NCI-H510A (cell line): ENCODE measurements at regions not wholly inside any gene's neighbourhood (a gene's known extent, or its start where the extent isn't known, plus 50 kb on each side); places are given as distances from the start of the nearest gene placed in this dataset.
"Not testable (repeated sequence)": the region's sequence is repeated elsewhere in the genome, so short reads cannot be mapped to it uniquely, and the experiment has no call there.

Experiments used
- DNase-seq: peaks from one replicate; lab custom pipeline; 2025; lab: John Stamatoyannopoulos, UW

DNA sequence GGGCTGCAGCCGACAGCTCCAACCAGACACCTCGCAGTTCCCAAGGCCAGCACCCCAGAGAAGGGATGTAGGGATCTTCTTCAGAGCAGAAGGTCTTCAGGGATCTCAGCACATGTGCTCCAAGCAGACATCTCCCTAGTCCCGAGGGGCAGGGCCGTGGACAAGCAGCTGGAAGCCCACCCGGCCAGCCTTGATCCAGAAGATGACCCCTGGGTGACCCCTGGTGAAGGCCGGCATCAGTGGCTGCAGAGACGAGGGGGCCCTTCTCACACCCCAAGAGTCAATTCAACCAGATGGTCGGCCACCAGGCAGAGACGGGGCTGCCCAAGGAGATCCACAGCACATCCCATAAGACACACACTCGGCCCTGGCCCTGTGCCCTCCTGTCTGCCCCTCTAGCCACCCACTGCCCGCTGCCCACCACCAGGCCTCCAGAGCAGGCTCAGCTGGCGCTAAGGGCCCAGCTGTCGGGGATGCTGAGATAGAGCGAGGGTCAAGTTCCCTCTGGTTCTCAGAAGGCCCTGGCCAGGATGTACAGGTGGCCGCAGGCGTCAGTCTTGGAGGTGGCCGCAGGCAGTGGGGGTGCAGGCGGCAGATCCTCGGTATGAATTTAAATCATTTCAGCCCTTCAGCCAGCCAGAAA, 168.3 kb downstream of the BRD1 start:
- no peak for DNase-seq

DNA sequence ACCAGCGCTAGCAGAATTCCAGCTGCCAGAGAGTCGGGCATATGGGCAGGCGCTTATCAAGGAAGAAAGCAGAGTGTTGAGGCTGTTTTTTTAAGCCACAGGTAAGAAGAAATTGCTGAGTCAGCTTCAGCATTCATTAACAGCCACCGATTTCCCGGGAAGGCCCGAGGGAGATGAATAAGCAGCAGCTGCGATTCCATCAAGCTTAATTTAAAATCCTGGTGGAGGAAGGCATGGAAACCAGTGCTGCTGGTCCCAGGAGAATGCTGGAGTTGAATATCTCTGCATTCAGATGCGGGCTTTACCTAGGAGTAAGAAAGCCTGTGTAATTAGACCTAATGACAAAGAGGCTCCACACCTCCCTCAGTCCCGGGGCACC, 168.8 kb downstream of the BRD1 start:
- DNase-seq, result no peak

DNA sequence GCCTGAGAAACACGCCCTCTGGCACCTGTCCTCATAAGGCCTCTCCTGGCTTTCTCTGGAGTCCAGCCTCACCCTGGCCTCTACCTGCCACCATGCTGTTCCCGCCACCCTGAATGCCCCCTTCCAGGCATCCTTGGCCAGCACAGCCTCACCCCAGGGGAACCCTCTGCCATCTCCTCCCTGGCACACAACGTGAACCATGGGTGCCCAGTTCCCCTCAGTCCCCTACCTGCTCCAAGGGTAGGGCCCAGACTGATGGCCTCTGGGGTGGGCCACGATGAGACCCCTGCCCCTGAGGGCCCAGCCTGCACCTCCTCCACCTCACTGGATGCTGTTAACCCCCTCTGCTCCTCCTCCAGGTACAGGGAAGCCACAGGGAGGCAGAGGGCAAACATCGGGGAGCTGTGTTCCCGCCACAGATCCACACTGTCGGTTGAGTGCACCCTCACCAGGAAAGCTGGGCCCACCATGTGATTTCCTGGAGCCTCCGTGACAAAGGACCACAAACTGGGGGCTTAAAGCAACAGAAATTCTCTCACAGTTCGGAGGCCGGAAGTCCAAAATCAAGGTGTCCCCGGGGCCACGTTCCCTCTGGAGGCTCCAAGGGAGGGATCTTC, 169.6 kb downstream of the BRD1 start:
- DNase-seq, result no peak

DNA sequence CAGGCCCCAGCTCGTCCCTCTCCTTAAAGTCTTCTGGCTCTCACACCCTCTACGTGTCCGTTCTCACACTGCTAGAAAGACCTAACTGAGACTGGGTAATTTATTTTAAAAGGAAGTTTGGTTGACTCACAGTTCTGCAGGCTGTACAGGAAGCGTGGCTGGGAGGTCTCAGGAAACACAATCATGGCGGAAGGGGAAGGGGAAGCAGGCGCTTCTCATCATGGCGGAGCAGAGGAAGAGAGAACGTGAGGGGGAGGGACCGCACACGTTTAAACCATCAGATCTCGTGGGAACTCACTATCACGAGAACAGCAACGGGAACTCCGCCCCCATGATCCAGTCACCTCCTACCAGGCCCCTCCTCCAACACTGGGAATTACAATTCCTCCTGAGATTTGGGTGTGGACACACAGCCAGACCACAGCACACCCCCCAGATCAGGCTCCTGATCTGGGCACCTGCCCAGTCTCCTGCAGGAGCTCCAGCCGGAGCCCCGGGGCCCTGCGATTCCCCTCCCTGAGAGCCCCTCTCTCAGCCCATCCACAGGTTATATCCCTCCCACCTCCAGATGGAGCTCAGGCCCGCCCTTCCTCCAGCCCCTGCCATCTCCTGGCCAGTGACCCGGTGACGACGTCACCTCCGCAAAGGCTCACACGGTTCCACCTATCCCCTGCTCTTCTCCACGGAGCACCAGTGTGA, 170.2 kb downstream of the BRD1 start:
- no peak for DNase-seq

DNA sequence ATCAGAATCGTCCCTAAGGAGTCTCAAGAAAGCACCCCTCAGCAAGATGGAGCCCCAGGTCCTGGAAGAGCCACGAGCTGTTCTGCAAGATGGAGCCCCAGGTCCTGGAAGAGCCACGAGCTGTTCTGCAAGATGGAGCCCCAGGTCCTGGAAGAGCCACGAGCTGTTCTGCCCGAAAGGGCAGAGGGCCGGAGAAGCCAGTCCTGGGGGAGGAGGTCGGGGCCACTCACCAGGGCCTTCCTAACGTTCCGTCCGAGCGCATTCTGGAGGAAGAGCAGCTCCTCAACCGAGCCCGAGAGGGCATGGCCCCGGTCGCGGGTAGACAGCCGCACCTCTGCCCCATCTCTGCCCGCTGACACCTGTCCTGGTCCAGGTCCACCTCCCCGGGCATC, 170.8 kb downstream of the BRD1 start:
- DNase-seq, result not testable (repeated sequence)

DNA sequence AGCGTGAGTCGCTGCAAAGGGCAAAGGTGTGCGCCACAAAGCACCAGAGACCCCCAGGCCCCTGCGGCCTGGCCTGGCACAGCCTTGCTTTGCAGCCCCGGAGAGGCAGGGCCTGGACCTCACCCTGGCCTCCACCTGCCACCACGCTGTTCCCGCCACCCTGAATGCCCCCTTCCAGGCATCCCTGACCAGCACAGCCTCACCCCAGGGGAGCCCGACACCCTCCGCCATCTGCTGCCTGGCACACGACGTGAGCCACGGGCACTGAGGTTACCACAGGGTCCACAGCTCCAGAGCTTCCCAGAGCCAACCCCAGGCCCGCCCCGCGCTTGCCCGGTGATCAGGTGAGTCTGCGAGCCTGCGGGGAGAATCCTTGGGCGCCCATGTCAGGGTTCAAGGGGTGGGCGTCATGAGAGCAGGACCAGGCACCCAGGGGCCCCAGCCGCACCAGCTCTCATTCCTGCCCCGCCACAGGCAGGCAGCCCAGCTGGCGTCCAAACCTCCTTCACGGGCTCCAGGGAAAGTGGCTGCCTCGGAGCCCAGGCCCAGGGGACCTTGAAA, 171.3 kb downstream of the BRD1 start:
- no peak for DNase-seq

DNA sequence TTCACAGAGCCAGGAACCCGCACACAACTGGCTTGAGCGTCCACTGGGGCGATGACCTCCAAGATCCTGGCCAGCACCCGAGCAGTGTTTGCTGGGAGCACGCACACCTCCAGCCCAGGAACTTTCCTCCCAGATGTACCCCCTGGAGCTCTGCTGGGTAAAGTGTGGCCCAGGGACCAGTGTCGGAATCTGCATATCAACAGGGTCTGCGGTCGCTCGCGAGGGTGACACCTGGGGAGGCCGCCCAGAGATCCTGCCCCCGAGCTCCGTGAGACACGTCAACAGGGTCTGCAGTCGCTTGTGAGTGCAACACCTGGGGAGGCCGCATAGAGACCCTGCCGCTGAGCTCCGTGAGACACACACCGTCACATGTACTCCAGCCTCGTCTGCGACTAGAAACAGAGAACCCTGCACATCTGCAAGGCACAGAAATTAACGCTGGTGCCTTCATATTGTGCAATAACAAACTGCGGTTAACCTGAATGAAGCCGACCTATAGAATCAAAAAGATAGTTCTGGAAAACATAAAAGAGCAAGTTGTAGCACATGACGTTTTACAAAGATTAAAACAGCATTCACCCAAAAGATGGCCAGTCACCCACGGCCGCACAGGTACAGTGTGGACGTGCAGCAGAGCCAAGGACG, 172.4 kb downstream of the BRD1 start:
- no peak for DNase-seq

DNA sequence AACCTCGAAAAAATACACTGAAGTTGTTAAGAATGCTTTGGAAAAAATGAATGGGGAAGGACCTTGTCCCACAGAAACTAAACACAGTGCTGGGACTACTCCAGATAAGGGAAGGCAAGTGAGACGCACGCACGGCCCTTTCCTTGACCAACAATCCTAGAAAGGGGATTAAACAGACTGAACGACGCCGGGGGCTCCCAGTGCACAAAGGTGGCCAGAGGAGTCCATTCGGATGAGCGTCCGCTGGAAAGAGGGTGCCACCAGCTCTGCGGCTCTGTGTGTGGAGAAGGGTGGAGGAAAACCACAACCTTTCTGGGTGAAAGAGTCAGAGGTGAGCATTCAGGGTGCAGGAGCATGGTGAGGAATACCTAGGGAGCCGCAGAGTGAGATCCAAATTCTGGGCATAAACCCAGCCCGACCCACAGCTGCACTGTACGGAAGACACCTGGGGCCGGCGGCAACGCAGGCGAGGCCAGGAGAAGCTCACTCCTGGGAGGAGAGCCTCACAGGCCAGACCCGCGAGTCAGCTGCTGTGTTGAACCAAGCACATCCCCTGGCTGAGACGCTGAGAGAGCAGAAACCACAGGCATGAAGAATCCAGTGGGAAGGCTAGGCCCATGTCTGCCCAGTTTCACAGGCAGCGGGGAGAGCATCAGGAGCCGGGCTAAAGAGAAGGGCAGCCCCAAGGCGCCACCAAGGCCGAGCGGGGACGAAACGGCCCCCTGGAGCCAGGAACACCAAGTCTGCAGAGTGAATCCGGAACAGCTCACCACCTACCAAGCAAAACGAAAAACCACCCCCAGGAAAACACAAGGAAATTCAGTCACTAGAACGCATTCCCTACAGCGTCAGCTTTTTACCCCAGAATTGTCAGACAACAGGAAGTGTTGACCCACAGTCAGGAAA, 177.1 kb downstream of the BRD1 start:
- DNase-seq, result no peak

DNA sequence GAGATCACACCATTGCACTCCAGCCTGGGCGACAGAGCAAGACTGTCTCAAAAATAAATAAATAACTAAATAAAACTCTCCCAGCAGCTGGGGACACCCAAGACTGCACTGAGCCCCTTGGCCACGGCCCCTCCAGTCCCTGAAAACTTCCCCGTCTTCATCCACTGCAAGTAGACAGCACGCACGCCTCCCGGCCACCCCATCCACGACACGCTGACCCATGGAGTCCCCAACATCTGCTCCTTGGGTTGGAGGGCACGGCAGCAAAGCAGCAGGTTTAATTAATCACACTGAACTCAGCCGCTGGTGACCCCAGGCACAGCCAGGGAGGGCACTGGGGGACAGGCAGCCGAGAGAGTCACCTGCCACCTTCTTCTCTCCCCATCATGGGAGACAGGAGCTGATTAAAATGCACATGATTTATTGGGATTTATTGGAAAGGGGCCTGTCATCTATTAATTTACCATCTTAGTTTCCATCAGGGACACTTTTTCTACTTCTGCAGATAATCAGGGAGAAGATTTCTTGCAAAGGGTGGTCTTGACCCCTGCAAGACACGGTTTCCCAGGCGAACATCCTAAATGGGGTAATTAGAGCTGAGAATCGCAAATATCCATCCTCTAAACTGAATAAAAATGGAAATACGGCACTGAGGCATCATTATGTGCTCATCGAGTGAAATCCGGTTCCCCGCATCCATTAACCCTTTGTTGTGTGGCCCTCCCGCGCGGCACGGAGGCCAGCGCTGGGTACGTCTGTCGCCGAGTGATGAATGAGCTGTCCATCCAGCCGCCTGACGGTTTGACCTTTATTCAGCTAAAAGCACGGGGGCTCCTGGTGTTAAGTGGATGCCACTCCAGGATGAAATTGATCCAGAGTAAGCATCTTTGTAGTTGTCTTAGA, 178.3 kb downstream of the BRD1 start:
- DNase-seq, result no peak

DNA sequence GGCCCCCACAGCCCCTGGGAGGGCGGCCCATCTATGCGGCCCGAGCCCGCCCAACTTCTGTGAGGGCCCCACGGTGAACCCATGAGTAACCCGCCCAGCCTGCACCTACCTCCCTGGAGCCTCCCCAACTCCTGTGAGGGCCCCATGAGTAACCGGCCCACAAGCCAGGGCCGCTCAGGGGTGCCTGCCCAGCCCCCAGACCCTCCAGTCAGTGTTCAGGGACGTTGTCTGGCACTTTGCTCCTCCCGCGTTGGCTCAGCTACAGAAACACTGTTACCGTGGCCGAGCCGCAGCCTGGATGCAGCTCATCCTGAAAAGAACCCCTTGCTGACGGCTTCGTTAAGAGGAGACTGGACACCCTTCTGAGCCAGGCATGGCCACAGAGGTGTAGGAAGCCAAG, 179.6 kb downstream of the BRD1 start:
- no peak for DNase-seq

DNA sequence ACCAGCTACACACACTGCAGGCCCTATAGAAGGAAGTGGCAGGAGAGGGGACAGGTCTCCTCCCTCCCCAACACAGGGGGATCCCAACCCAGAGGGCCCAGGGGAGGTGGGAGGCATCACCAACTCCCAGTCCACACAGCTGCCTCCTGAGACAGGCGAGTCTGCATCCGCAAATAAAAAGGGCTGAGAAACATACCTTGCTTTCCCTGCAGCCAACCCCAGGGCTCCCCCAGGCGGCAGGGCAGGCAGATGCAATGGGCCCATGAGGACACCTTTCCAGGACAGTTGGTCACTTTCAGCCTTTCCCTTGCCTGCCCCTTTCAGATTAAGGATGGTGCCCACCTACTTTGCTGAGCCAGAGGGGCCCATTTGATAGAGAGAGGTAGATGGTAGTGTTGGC, 180.0 kb downstream of the BRD1 start:
- no peak for DNase-seq

DNA sequence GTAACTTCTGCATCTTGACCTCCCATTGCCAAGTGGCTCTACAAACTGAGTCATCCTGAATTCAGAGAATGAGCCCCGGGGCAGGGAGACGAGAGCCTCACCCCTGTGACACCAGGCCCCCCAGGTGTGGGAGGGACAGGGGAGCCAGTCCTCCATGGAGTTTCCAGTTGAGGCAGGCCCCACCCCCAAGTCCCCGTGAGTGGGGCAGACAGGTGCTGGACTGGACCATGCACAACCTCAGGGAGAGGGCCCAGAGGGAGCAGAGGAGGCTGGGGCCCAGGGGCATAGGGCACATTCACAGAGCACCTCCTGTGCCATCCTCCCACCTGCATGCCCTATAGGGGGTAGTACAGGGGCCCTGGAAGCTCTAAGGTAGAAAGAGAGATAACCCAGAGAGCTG, 180.8 kb downstream of the BRD1 start:
- DNase-seq, result no peak

DNA sequence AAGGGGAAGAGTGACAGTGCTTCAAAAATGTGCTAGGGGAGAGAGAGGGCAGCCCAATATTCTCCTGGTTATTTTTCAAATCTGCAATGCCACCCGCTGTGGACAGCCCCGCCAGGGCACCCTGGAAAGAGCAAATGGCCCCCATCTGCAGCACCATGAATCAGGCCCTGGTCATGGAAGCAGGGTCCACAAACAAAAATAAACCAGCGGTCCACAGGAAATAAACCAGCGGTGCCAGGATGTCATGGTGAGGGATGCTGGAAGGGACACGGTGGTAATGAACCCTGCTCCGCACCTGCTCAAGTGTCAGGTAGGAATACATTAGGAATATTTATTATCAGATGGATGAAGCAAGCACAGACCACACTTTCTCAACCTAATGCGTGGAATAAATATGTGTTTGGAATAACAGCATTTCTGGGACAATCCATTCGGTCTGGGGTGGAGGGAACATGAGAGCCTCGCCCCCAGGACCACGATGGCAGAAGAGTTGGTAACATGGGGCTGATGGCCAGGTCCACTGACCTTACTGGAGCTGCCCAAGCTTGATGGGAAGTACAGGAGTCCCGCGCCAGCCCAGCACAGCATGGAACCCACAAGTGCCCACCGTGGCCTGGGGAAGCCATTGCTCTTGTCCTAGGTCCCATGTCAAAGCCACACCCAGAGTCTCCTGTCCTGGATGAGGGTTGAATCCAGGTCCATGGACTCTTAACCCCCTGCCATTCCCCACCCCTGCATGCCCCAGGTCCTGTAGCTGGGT, 181.7 kb downstream of the BRD1 start:
- no peak for DNase-seq

DNA sequence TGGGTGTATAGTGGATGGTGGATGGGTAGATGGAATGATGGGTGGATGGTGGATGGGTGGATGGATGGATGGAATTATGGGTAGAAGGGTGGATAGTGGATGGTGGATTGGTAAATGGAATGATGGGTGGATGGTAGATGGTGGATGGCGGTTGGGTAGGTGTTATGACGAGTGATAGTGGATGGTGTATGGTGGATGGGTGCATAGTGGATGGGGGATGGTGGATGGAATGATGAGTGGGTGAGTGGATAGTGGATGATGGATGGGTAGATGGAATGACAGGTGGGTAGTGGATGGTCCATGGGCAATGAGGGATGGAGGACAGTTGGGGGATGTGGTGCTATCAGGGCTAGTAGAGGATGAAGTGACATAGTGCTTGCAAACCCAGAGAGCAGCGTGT, 182.4 kb downstream of the BRD1 start:
- DNase-seq, result no peak

DNA sequence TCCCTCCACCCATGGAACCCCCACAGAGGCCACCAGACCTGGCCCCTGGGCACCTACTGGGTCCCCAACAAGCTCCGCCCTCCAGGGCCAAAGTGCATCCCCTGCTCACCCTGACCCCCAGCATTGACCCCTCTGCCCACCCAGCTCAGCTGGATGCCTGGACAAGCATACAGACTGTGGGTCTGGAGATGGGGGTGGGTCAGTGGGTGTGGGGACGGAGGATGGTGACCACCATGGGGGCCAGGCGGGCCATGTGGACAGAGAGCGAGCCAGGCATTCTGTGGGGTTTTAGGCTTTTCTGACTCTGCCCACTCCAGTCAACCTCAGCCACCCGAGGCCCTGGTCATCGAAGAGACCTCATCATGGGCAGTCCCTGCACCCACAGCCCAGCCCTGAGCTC, 183.7 kb downstream of the BRD1 start:
- DNase-seq, result no peak

DNA sequence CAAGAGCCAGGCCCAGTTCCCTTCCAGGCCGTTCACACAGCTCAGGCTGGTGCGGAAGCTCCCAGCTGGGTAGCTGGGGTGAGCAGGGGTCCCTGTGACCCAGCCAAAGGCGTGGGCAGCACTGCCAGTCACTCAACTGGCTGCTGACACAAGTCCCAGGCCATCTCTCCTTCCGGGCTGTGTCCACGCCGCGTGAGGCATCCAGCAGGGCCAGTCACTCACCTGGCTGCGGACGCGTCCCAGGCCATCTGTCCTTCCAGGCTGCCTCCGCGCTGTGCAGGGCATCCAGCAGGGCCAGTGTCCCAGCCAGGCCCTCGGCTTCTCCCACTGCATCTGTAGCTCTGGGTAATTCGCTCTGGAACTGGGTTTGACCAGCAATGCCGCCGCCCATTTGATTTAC, 184.2 kb downstream of the BRD1 start:
- DNase-seq, result no peak

DNA sequence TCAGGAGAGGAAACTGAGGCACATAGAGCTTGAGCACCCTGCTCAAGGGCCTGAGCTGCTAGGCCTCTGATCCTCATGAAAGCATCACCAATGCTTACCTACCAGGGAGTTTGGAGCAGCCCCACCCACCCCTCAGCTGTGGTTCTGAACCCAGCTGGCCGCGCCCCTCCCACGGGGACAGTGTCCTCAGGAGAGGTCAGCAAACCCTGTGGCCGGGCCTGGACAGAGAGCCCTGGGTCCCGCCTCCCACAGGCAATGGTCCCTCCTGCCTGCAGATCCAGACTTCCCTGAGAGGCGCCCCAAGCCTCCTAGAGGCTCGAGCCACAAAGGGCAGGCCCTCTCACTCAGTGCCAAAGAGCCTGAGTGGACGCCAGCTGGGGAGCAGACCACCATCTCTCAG, 184.9 kb downstream of the BRD1 start:
- DNase-seq, result no peak

DNA sequence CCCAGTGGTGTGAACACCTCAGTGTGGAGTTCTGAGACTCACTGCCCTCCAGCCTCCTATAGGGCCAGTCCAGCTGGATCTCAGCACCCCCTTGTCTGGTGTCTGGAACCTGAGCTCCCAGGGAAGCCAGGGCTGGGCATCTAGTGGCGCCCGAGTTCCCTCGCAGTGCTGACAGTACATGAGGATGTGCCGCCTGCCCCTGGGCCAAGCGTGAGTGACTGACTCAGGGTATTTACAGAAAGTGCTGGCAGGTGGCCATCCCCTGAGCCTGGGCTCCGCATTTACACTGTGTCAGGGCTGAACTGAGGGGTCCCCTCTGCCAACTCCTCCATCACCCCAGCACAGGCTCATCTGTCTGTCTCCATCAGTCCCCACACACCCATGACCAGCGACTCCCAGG, 185.3 kb downstream of the BRD1 start:
- no peak for DNase-seq

DNA sequence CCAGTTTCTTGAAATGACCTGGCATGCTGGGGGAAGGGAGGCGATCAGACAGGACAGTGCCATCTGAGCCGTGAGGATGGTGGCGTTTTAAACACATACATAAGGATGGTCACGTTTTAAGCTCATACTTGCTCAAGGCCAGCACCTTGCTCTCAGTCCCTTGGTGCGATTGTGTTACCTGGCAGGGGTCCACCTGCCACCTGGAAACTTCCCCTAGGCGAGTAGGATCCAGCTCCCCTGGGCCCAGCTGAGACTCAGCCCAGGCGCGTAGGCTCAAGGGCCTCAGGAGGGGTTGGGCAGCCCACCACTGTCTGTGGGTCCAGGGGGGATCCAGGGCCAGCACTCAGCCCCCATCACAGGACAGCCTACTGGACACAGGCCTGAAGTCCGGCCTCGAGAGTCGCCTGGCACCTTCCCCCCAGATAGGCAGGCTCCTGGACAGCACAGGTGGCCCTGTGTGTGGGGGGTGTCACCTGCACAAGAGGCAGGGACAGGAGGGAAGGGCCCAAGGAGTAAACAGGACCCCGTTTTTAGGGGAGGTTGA, 185.8 kb downstream of the BRD1 start:
- DNase-seq, result no peak
